HG03571 (cell line): ENCODE measurements at regions not wholly inside any gene's neighbourhood (a gene's known extent, or its start where the extent isn't known, plus 50 kb on each side); places are given as distances from the start of the nearest gene placed in this dataset.
"Not testable (repeated sequence)": the region's sequence is repeated elsewhere in the genome, so short reads cannot be mapped to it uniquely, and the experiment has no call there.

ENCODE experiments used
- ATAC-seq: cut with Tn5 transposase; IDR thresholded peaks from one replicate; pipeline ENCODE4 v1.9.1; 2021; ENCODE audit not compliant: unreplicated experiment

DNA sequence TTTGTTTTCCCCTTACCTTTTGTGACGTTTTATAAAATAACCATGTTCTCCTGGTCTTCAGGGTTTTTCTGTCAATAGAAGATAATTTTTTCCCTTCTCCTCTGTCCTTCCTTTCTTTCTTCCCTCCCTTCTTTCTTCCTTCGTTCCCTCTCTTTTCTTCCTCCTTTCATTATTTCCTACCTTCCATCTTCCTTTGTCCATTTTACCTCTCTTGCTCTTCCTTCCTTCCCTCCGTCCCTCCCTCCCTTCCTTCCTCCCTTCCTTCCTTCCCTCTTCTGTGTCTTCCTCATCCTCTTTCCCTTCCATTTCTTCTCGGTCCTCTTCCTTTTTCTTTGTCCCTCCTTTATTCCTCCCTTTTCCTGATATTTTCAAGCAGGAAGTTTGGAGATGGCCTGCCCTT, 128.2 kb downstream of the TEX36 start:
- ATAC-seq = no peak

GRCh38 chr10:125554016-125554703, 128.8 kb downstream of the TEX36 start:
- no peak for ATAC-seq

GRCh38 chr10:125553091-125553490, 129.9 kb downstream of the TEX36 start:
- no peak for ATAC-seq

DNA sequence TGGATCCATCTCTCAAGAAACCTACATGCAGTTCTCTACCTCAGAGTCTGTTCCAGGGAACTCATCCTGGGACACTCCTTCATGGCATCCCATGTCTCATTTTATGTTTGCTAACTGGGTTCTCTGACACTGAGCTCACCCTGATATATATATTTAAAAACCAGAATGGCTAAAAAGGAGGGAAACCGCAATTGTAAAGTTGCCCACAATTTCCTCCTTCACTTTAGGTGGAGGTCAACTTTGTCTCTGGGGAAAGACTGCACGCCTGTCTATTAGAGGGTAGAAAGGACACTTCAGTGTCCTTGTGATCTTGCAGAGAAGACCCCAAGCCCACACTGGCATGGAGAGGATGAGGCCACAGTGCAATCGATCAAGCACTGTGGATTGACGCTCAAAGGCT, 131.7 kb downstream of the TEX36 start:
- ATAC-seq = no peak

DNA sequence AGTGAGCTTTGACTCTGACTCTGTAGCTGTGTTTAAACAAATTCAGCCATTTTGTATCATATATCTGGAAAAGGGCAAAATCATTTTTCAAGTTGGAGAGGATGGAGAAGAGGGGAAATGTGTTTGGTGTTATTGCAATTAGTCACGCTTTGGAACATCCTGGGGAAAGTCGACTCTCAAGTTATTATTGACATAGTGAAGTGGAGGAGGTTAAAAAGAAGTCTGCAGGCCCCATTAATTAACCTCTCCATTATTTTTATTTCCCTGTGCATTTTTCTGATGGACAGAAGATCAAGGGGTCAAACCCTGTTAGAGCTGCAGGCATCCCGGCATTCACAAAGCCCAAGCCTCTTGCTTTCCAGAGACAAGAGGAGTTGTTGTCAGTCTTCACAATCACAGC, 132.6 kb downstream of the TEX36 start:
- ATAC-seq = no peak

- no peak for ATAC-seq
Measured at GRCh38 chr10:125549653-125550052, 133.3 kb downstream of the TEX36 start.

- ATAC-seq = no peak
Measured at GRCh38 chr10:125548878-125549277, 134.1 kb downstream of the TEX36 start.

DNA sequence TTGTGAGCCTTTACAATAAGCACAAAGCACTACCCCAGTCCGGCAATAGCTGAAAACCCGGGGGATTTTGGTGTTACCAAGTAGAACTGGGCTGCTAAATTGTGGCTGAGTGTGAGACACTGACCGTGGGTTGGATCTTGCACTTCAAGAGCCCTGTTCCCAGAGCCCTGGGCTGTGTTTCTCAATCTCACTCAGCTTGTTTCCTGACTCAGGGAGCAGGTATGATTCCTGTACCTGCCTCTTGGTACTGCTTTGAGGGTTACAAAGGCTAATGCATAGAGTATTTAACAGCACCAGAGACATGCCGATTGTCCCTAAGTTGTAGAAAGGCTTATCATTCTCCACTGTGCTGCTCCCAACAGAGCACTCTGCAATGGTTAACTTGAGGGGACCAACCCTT, 134.6 kb downstream of the TEX36 start:
- ATAC-seq = no peak

- no peak for ATAC-seq
Measured at GRCh38 chr10:125547010-125547650, 135.8 kb downstream of the TEX36 start.

DNA sequence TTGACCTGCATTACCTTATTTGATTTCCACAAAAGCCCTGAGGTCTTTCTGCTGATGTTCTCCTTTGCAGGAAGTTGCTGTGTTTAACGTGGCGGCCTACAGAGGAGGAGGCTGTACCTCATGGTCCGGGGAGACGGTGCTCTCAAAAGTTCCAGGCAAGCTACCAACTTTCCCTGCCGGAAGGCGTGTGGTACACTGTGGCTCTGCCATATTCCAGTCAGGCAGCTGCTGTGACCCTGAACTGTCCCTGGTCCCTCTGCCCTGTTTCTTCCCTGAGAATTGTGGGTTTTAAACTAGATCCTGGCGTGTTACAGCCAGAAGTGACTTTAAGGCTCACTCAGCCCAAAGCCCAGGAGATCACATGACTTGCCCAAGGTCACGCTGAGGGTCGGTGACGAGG, 139.2 kb downstream of the TEX36 start:
- no peak for ATAC-seq

DNA sequence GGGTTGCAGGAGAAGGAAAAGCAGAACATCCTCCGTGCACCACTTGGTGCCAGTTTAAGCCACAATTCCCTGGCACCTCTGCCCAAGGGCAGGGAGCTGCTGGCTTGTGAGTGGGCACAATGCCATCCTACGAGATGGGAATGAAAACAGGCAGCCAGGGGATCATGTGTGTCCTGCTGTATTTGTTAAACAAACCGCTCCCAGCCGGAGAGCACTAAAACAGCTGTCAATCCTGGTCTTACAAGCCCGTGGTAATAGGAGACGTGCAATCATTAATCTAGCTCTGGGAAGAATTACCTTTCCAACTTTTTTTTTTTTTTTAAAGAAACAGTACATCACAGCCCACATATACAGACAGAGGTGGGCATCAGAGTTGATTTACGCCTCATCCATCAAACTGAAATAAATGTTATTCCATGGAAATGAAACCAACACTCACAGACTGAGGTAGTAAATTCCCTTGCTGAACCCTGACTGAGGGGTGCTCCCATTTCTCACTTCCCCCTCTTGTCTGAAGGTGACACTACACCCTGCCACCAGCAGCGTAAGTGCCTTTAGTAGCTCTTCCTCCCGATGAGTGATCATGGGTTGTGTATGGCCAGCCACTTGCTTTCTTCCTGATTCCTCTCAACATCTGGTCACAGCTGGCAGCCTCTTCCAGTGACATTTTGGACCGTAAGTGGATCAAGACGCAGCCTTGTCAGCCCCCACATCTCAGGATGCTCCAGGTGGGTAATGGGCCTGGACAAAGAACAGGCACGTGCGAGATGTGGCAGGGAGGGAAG, 143.8 kb downstream of the TEX36 start:
- ATAC-seq = no peak

- no peak for ATAC-seq
Measured at GRCh38 chr10:125536236-125536635, 146.7 kb downstream of the TEX36 start.

DNA sequence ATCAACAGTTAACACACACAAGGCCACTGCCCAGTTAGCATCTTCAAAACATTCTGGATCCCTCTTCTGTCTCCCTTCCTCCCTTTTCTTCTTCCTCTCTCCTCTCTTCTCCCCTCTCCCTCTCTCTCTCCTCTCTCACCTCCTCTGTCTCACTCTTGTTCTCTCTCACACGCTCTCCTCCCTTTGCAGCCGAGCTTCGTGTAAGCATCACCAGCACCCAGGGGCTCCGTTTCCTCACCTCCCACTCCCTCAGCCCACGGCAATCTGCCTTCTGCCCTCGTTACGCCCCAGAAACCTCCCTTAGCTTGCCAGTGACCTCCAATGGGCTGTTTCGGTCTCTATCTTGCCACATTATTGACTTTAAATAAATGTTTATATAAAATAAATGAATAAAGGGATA, 147.4 kb downstream of the TEX36 start:
- ATAC-seq = no peak

- no peak for ATAC-seq
Measured at GRCh38 chr10:125534515-125534914, 148.4 kb downstream of the TEX36 start.

DNA sequence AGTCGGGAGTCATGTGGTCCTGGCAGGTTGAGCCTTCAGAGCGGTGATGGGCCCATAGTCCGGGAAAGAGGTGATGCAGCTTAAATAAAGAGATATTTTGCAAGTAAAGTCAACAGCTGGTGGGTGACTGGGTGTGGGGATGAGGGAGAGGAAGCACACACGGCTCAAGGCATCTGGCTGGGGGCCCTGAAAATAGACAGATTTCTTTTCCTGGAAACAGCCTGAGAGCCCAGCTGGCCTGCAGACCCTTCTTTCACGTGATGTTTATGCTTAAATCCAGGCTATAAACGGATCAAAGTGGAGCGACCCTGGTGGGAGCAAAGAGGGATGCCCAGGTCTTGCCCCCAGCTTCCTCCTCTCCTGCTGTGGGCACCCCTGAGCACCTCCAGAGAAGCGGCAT, 149.1 kb downstream of the TEX36 start:
- no peak for ATAC-seq

DNA sequence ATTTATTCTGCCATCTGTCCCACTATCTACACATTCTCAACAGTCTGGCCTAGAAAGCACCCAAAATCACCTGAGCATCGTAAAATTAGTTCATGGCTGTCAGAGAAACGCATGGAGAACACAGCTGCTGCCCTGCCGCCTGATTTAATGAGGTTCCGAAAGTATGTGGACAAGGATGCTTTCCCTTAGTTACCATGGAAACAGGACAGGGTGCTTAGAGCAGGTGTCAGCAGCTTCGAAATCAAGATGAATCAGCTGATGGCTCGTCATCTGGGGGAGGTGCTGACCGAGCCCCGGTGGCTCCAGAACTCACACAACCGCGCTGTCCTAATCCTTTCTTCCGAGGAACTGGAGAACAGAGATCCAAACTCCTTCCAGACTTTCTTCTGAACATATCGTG, 151.5 kb downstream of the TEX36 start:
- ATAC-seq = no peak

GRCh38 chr10:125523347-125523746, 159.6 kb downstream of the TEX36 start:
- ATAC-seq = no peak

DNA sequence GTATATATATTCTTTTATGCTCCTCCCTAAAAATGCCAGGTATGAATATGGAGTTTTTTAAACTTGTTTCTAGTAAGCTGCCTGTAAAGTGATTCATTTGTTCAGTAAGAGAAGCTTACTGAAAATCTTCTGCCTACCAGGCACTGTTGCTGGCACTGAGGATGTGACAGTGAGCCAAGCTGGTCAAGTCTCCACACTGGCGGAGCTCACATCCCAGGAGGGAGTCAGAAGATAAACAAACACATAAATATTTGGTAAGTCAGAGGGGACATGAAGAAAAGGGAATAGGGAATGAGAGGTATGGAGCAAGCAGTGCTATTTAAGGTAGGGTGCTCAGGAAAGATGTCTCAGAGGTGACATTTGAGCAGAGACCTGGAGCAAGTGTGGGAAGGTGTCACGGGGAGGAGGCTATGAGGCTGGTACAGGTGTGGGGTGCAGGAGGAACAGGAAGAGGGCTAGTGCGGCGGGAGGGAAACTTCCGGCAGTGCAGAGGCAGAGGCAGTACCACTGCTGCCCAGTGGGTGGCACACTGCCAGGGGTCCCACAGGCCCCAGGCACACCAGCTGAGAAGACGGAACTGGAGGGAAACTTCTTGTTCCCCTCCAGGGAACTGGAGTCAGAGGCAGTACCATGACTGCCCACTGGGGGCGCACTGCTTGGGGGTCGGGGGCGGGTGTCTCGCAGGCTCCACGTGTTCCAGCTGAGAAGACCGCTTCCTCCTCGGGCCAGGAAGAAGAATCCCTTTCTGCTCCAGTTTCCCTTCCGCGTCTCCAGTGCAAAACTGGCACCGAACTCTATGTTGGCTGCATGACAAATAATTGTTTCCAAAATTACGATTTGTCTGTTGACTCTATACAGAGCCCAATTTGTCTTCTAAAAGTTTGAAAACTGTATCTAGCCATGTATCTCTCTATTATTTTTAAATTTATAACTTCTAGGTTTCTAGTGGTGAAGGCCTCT, 161.0 kb downstream of the TEX36 start:
- ATAC-seq = peak; percentile 81

GRCh38 chr10:125520968-125521367, 162.0 kb downstream of the TEX36 start:
- ATAC-seq = no peak

DNA sequence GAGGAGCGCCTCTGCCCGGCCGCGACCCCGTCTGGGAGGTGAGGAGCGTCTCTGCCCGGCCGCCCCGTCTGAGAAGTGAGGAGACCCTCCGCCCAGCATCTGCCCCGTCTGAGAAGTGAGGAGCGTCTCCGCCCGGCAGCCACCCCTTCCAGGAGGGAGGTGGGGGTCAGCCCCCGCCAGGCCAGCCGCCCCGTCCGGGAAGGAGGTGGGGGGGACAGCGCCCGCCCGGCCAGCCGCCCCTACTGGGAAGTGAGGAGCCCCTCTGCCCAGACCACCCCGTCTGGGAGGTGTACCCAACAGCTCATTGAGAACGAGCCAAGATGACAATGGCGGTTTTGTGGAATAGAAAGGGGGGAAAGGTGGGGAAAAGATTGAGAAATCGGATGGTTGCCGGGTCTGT, 164.6 kb downstream of the TEX36 start:
- not testable (repeated sequence) for ATAC-seq

DNA sequence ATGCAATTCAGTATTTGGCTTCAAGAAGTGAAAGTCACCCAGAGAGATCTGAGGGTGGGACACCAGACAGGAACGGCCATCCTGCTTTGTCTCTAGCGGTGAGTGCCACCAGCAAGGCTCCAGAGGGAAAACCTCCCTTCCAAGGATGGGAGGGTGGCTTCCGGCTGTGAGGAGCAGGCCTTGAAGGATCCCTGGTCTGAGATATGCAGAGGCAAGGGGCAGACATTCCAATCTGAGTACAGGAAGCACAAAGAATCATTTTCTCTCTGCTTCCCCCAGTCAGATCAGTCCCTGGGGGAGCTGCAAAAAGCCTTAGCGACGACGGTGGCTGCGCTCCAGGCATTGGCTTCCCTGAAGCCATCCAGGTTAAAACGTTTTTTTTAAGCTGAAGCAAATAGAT, 167.4 kb downstream of the TEX36 start:
- no peak for ATAC-seq
